Tibial nerve (tissue), 4 donors: ENCODE measurements at regions not wholly inside any gene's neighbourhood (a gene's known extent, or its start where the extent isn't known, plus 50 kb on each side); places are given as distances from the start of the nearest gene placed in this dataset.

Experiments used
- DNase-seq, 2 donors: peaks; one replicate each; pipeline ENCODE4 v3.0.0-alpha.2; 2019; ENCODE audit warnings: low spot score in 2 of 2
- H3K27ac ChIP-seq, 4 donors: fragments of 200-600 bp; sonication (generic) in 3 of 4; one replicate each; pipeline ENCODE4 v1.5.1; 2017 to 2019; ENCODE audit warnings: mild to moderate bottlenecking in 1 of 4
- H3K27me3 ChIP-seq, 2 donors: fragments of 200-600 bp; sonication (generic) in 1 of 2; one replicate each; pipeline versions ENCODE4 v1.5.1 to v1.6.0; 2017 to 2019
- H3K36me3 ChIP-seq, 3 donors: fragments of 200-600 bp; sonication (generic); one replicate each; pipeline ENCODE4 v1.5.1; 2018 to 2019
- H3K4me1 ChIP-seq, 4 donors: fragments of 200-600 bp; sonication (generic) in 3 of 4; one replicate each; pipeline ENCODE4 v1.5.1; 2017 to 2019
- H3K4me3 ChIP-seq, 4 donors: fragments of 200-600 bp; sonication (generic) in 3 of 4; one replicate each; pipeline ENCODE4 v1.5.1; 2017 to 2019; ENCODE audit warnings: mild to moderate bottlenecking in 1 of 4, moderate library complexity in 1 of 4
- H3K9me3 ChIP-seq, 4 donors: fragments of 200-600 bp; sonication (generic) in 3 of 4; one replicate each; pipeline ENCODE4 v1.5.1; 2017 to 2019
- EP300 ChIP-seq, 2 donors: sonication (generic); formaldehyde crosslinking; IDR thresholded peaks; one replicate each; pipeline ENCODE4 v1.6.1; 2017; ENCODE audit warnings: antibody characterized with exemption in 2 of 2, mild to moderate bottlenecking in 1 of 2
- POLR2A ChIP-seq, 2 donors: fragments of 450-650 bp; IDR thresholded peaks; one replicate each; pipeline ENCODE4 v1.6.1; 2017; ENCODE audit warnings: antibody characterized with exemption in 2 of 2, mild to moderate bottlenecking in 2 of 2, moderate library complexity in 2 of 2
- WGBS, 2 donors: methylation state at CpG; one replicate each; pipeline ENCODE4 v1.1.5; 2018; 5-methylcytosine and 5-hydroxymethylcytosine counted together
- TF ChIP-seq, protein P1 (sequence below), 5 experiments: fragments of 200-600 bp in 3 of 5; fragments of 450-650 bp in 2 of 5; sonication (generic) in 3 of 5; IDR thresholded peaks; one replicate each; pipeline ENCODE4 v1.5.1; 2016 to 2019; ENCODE audit warnings: antibody characterized with exemption in 5 of 5, mild to moderate bottlenecking in 3 of 5, moderate library complexity in 2 of 5

- Histone ChIP-seq H3K36me3 (no peaks in the 10 kb centered on the region), H3K4me3 (no peak overlapping the region), H3K4me1 (no peaks in the 10 kb centered on the region), H3K27ac (no peak overlapping the region), H3K27me3 (no peaks in the 10 kb centered on the region), H3K9me3 (no peaks in the 10 kb centered on the region)
- 94 to 96% methylated on average over 16 of the region's 16 CpGs for WGBS, 2 donors
- no peak for DNase-seq
- TF ChIP-seq POLR2A (IDR thresholded peaks at IDR 0.05) (no peak), EP300 (IDR thresholded peaks at IDR 0.05) (no peak)
- TF ChIP-seq, protein P1, sequence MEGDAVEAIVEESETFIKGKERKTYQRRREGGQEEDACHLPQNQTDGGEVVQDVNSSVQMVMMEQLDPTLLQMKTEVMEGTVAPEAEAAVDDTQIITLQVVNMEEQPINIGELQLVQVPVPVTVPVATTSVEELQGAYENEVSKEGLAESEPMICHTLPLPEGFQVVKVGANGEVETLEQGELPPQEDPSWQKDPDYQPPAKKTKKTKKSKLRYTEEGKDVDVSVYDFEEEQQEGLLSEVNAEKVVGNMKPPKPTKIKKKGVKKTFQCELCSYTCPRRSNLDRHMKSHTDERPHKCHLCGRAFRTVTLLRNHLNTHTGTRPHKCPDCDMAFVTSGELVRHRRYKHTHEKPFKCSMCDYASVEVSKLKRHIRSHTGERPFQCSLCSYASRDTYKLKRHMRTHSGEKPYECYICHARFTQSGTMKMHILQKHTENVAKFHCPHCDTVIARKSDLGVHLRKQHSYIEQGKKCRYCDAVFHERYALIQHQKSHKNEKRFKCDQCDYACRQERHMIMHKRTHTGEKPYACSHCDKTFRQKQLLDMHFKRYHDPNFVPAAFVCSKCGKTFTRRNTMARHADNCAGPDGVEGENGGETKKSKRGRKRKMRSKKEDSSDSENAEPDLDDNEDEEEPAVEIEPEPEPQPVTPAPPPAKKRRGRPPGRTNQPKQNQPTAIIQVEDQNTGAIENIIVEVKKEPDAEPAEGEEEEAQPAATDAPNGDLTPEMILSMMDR (IDR thresholded peaks at IDR 0.05), result no peak
Measured at GRCh38 chr7:136066304-136067143, 89.4 kb upstream of the MTPN start.

GRCh38 chr7:136064627-136065237, 87.6 kb upstream of the MTPN start:
- H3K27ac ChIP-seq, result no peak overlapping the region
- TF ChIP-seq, protein P1 (IDR thresholded peaks at IDR 0.05), result no peak
- TF ChIP-seq EP300 (IDR thresholded peaks at IDR 0.05), result no peak
- no peak for TF ChIP-seq POLR2A (IDR thresholded peaks at IDR 0.05)

DNA sequence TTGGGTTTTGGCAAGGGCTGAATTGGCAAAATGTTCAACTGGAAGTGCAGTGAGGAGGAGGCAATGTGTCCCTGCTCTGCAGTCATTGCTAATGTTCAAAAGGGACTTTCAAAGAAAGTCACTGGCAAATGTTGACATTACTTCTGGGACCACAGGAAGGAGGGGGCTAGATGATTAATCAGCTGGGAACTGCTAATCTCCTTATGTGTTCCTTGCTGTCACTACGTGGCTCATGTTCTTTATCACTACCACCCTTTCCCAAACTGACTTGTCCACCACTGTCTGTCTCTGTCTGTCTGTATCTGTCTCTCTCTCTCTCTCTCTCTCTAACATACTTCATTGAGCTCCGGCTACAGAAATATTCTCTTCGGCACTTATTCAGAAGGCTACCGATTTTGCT, 86.9 kb upstream of the MTPN start:
- no peak for TF ChIP-seq POLR2A (IDR thresholded peaks at IDR 0.05)
- TF ChIP-seq EP300 (IDR thresholded peaks at IDR 0.05), result no peak
- TF ChIP-seq, protein P1 (IDR thresholded peaks at IDR 0.05), result no peak
- 76 to 83% methylated on average over 4 of the region's 4 CpGs for WGBS, 2 donors
- H3K27ac ChIP-seq, result no peak overlapping the region
- no peak overlapping the region for H3K4me3 ChIP-seq
- no peaks in the 10 kb centered on the region for H3K27me3 ChIP-seq
- H3K36me3 ChIP-seq, result no peaks in the 10 kb centered on the region
- H3K9me3 ChIP-seq, result no peaks in the 10 kb centered on the region
- H3K4me1 ChIP-seq, result no peaks in the 10 kb centered on the region
- DNase-seq, result no peak

More at GRCh38 chr7:136064627-136065237, 87.6 kb upstream of the MTPN start:
- Histone ChIP-seq H3K9me3 (no peaks in the 10 kb centered on the region), H3K4me1 (no peaks in the 10 kb centered on the region), H3K27me3 (no peaks in the 10 kb centered on the region), H3K4me3 (no peak overlapping the region), H3K36me3 (no peaks in the 10 kb centered on the region)
- DNase-seq, result no peak

DNA sequence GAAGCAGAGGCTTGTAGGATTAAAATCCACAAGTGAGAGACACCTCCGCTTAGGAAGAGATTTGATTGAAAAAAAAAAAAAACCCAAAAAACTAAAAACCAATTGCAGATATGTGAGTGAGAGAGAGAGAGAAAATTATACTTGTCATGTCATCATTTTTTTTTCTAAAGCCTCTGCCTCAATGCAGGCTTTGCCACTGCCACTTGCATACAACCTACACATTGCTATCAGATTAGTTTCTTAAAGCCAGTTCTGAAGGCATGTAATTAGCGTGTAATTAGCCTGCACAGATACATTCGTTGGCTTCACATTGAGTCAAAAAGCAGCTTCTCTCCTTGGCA, 86.1 kb upstream of the MTPN start:
- no peak overlapping the region for H3K27ac ChIP-seq
- TF ChIP-seq EP300 (IDR thresholded peaks at IDR 0.05) (no peak), POLR2A (IDR thresholded peaks at IDR 0.05) (no peak)
- TF ChIP-seq, protein P1 (IDR thresholded peaks at IDR 0.05), result no peak
- no peak for DNase-seq
- H3K9me3 ChIP-seq, result no peaks in the 10 kb centered on the region
- H3K36me3 ChIP-seq, result no peaks in the 10 kb centered on the region
- peaks cover 0 to 3% (median 0%) of the 10 kb centered on the region in 4 donors for H3K4me1 ChIP-seq
- 78 to 80% methylated on average over 3 of the region's 3 CpGs for whole genome bisulfite sequencing, 2 donors
- no peak overlapping the region for H3K4me3 ChIP-seq
- no peaks in the 10 kb centered on the region for H3K27me3 ChIP-seq

DNA sequence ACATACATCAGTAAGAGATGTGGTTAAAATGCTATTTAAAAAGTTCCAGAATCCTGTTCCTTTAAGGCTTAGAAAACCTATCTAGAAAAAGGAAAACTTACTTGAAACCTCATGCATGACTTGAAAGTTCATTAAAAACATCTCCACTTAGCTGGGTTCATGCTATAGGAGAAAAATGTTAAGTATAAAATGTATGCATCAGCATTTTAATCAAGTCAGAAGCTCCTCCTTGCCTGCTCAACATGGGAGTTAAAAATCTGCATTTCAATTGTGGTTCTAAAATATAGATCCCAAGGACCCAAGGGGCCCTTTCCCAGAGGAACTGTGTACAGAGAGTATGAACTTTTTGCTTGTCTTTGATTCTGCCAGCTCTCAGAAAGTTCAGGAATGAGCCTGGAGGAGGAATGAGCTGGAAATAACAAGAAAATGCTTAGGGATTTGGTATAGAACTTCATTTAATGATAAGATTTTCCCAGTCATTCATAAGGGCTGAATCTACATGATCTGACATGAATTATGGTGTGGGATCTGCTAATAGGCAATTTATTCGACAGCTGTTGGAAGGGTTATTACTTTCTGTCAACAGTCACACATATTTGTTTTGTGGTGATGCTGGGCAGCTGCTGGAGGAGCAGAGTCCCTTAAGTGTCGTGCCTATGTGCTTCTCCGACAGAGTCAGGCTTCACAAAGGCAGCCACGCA, 85.6 kb upstream of the MTPN start:
- Histone ChIP-seq H3K27ac (no peak overlapping the region), H3K27me3 (no peaks in the 10 kb centered on the region), H3K36me3 (no peaks in the 10 kb centered on the region), H3K4me1 (peaks cover 0 to 3% (median 0%) of the 10 kb centered on the region in 4 donors), H3K9me3 (no peaks in the 10 kb centered on the region), H3K4me3 (no peak overlapping the region)
- DNase-seq, result no peak
- TF ChIP-seq EP300 (IDR thresholded peaks at IDR 0.05) (no peak), POLR2A (IDR thresholded peaks at IDR 0.05) (no peak)
- TF ChIP-seq, protein P1 (IDR thresholded peaks at IDR 0.05), result no peak
- WGBS, 2 donors, result 54 to 58% methylated on average over 4 of the region's 4 CpGs
